ENCODE measurements at regions not wholly inside any gene's neighbourhood (a gene's known extent, or its start where the extent isn't known, plus 50 kb on each side); places are given as distances from the start of the nearest gene placed in this dataset.
"Not testable (repeated sequence)": the region's sequence is repeated elsewhere in the genome, so short reads cannot be mapped to it uniquely, and the experiment has no call there.

GRCh38 chr7:115799430-115799829 lies 231.1 kb downstream of the TFEC start:
- no peak for TF ChIP-seq CTCF (IDR thresholded peaks at IDR 0.05)
- DNase-seq (ENCODE audit: low spot score) (no peak), ATAC-seq (ENCODE audit: low FRiP score) (no peak)

- DNase-seq (ENCODE audit: low spot score), result no peak
- TF ChIP-seq CTCF (IDR thresholded peaks at IDR 0.05), result no peak
- ATAC-seq (ENCODE audit: low FRiP score), result no peak
These were observed 236.4 kb downstream of the TFEC start for GRCh38 chr7:115793958-115794702.

- TF ChIP-seq CTCF (IDR thresholded peaks at IDR 0.05), result no peak
- no peak for DNase-seq (ENCODE audit: low spot score)
- no peak for ATAC-seq (ENCODE audit: low FRiP score)
These were observed 240.7 kb downstream of the TFEC start for GRCh38 chr7:115789901-115790300.

- ATAC-seq (ENCODE audit: low FRiP score); DNase-seq (ENCODE audit: low spot score): not testable (repeated sequence)
These were observed 241.1 kb downstream of the TFEC start for GRCh38 chr7:115789473-115789872.

- no peak for TF ChIP-seq CTCF (IDR thresholded peaks at IDR 0.05)
- ATAC-seq (ENCODE audit: low FRiP score) (no peak), DNase-seq (ENCODE audit: low spot score) (no peak)
These were observed 247.7 kb downstream of the TFEC start for GRCh38 chr7:115782696-115783490.

- TF ChIP-seq CTCF (IDR thresholded peaks at IDR 0.05), result no peak
- ATAC-seq (ENCODE audit: low FRiP score) (no peak), DNase-seq (ENCODE audit: low spot score) (no peak)
These were observed 251.0 kb downstream of the TFEC start for GRCh38 chr7:115779561-115779960.

- no peak for TF ChIP-seq CTCF (IDR thresholded peaks at IDR 0.05)
- no peak for DNase-seq (ENCODE audit: low spot score)
- ATAC-seq (ENCODE audit: low FRiP score), result no peak
These were observed 254.6 kb downstream of the TFEC start for GRCh38 chr7:115775981-115776380.

Data from omental fat pad (tissue), 3 donors.